ENCODE measurements at regions not wholly inside any gene's neighbourhood (a gene's known extent, or its start where the extent isn't known, plus 50 kb on each side); places are given as distances from the start of the nearest gene placed in this dataset.

GRCh38 chr1:212549503-212550017 lies 59.0 kb upstream of the ATF3 start:
- TF ChIP-seq, protein P1, sequence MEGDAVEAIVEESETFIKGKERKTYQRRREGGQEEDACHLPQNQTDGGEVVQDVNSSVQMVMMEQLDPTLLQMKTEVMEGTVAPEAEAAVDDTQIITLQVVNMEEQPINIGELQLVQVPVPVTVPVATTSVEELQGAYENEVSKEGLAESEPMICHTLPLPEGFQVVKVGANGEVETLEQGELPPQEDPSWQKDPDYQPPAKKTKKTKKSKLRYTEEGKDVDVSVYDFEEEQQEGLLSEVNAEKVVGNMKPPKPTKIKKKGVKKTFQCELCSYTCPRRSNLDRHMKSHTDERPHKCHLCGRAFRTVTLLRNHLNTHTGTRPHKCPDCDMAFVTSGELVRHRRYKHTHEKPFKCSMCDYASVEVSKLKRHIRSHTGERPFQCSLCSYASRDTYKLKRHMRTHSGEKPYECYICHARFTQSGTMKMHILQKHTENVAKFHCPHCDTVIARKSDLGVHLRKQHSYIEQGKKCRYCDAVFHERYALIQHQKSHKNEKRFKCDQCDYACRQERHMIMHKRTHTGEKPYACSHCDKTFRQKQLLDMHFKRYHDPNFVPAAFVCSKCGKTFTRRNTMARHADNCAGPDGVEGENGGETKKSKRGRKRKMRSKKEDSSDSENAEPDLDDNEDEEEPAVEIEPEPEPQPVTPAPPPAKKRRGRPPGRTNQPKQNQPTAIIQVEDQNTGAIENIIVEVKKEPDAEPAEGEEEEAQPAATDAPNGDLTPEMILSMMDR (IDR thresholded peaks at IDR 0.05): no peak
- TF ChIP-seq POLR2A (IDR thresholded peaks at IDR 0.05): no peak

All from uterus (tissue), 2 donors.